ENCODE measurements at regions not wholly inside any gene's neighbourhood (a gene's known extent, or its start where the extent isn't known, plus 50 kb on each side); places are given as distances from the start of the nearest gene placed in this dataset.
"Not testable (repeated sequence)": the region's sequence is repeated elsewhere in the genome, so short reads cannot be mapped to it uniquely, and the experiment has no call there.

DNA sequence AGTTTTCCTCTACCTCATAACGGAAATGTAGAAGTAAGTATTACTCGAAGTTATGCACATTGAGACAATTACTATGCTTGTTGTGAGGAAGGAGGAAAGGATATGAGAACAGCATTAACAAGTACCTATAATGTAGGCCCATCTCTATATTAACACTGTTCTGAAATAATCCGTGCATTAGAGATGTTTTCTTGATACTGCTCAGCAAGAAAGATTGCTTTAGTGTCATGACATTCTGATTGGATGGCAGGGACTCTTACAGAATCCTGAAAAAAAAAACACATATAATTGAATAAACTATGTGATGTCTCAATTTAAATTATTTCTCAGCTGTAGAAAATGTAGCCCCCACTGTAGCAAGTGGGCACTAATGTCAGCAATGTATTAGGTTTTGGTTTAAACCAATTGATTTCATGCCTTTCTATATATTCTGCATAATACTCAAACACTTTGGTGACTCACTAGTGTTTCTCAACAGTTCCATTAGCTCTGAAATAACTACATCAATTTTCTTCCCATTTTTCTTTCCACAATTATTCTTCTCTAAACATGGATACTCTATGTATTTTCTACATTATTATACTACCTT is 598.3 kb upstream of the BCHE start:
- no peak for DNase-seq

- no peak for DNase-seq
Measured at GRCh38 chr3:166433060-166433459, 595.8 kb upstream of the BCHE start.

DNA sequence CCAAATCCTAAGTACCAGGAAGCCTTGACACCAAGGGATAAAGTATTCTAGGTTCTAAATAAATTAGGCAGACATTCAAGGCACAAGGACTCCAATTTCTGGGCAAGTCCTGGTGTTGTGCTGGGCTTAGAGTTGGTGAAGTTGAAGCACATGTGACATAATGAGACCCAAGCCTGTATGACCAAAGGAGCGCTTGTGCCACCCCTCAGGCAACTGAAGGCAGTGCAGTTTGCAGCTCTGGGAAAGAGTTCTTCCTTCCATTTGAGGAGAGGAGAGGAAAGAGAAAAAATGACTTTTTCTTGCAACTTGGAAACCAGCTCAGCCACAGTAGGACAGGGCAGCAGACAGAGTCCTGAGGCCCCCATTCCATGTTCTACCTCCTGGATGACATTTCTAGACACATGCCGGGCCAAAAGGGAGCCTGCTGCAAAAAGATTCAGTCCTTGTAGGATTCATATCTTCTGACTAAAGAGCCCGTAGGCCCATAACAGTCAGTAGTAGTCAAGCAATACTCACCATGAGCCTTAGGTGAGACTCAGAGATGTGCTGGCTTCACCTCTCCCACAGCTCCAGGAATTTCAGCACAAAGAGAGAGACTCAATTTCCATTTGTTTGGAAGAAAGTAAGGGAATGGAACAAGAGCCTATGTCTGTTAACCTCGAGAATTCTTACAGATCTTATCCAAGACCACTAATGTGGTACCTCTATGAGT is 588.8 kb upstream of the BCHE start:
- no peak for DNase-seq

DNA sequence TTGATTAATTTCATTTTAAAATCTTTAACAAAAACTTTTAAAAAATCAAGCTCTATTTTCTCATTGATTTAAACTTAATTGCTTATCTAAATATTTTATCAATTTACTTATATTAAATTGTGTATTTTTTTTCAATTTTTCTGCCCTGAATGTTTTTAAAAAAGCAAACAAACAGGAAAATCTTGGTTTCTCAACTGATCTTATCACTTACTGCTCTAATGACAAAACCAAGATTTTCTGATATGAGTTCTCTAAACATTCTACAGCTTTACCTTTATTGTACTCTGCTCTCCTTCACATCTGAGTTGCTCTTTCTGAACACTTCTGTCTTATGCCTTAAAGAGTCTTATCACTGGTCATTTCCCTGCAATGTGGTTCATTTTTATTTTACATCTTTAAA is 587.8 kb upstream of the BCHE start:
- DNase-seq, result no peak

DNA sequence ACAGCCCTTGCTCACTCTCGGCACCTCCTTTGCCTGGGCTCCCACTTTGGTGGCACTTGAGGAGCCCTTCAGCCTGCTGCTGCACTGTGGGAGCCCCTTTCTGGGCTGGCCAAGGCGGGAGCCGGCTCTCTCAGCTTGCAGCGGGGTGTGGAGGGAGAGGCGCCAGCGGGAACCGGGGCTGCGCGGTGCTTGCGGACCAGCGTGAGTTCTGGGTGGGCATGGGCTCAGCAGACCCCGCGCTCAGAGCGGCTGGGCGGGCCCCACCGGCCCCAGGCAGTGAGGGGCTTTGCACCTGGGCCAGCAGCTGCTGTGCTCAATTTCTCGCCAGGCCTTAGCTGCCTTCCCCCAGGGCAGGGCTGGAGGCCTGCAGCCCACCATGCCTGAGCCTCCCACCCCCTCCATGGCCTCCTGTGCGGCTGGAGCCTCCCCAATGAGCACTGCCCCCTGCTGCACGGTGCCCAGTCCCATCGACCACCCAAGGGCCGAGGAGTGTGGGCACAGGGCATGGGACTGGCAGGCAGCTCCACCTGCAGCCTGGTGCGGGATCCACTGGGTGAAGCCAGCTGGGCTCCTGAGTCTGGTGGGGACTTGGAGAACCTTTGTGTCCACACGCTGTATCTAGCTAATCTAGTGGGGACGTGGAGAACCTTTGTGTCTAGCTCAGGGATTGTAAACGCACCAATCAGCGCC is 586.7 kb upstream of the BCHE start:
- not testable (repeated sequence) for DNase-seq

GRCh38 chr3:166422556-166422955 is 585.3 kb upstream of the BCHE start:
- DNase-seq, result no peak

- no peak for DNase-seq
Measured at GRCh38 chr3:166420071-166420470, 582.8 kb upstream of the BCHE start.

DNA sequence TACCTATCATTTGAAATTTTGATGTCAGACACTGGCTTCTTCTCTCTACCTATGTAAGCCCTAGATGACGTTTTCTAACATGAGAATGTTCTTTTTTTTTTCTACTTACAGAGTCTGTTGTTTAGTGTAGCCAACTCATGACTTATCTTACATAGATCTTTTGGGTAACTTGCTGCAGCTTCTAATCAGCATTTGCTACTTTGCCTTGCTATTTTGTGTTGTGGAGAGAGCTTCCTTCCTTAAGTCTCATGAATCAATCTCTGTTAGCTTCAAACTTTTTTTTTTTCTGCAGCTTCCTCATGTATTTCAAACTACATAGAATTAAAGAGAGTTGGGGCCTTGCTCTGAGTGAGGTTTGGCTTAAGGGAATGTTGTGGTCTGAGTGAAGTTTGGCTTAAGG is 568.7 kb upstream of the BCHE start:
- no peak for DNase-seq

- DNase-seq, result no peak
Measured at GRCh38 chr3:166405465-166405864, 568.2 kb upstream of the BCHE start.

GRCh38 chr3:166390303-166390702 is 553.1 kb upstream of the BCHE start:
- DNase-seq, result no peak

DNA sequence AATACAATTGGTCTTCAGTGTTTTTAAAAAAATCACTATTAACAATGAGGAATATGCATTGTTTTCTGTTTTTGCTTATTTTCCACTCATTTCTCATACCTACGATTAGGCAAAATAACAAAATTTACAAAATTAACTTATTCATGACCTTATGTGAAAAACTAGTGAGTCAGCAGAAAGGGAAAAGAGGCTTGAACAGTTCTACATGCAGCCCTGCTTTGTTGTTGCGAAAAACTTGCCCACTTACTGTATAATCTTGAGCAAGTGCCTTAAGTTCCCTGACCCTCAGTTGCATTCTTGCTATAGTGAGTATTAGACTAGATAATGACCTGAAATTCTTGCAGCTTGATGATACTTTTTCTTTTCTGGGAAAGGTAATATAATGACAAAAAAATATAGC is 551.1 kb upstream of the BCHE start:
- DNase-seq, result no peak

- no peak for DNase-seq
Measured at GRCh38 chr3:166372571-166373106, 535.4 kb upstream of the BCHE start.

GRCh38 chr3:166367947-166368533 is 530.8 kb upstream of the BCHE start:
- DNase-seq, result peak in 1 of 3 donors; percentile 3

- DNase-seq, result no peak
Measured at GRCh38 chr3:166362698-166363097, 525.5 kb upstream of the BCHE start.

DNA sequence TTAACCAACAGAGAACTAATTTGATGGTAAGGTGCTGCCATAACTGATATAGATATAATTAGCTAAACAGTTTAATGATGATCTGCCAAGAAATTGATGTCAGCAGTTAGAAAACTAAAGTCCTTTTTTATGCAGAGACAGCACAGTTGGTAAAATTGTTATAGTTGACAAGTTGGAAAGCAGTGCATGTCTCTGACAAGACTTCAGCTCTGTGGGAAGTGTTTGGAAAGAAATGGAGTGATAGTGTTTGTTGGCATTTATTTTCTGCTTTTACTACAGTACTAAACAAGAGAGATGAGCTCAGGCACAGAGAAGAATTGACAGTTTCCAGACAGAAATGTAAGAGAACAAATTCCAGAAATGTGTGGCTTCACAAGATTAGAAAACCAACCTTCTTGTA is 523.5 kb upstream of the BCHE start:
- no peak for DNase-seq

DNA sequence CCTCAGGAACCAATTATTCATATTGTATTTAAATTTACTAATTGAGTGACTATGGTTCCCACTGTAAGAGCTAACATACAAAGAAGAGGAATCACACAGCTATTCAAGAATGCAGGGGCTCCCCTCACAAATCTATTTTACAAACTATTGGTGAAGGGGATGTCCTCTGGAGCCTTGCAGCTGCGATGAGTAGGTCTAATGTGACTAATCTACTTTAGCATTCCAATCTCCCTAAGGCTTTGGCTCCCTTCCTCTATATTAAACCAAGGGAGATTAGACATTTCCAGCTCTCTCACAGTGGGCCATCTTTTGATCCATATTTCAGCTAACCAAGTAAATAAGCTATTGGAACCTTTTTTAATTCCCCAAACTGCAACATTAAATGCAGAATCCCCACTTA is 514.2 kb upstream of the BCHE start:
- no peak for DNase-seq

DNA sequence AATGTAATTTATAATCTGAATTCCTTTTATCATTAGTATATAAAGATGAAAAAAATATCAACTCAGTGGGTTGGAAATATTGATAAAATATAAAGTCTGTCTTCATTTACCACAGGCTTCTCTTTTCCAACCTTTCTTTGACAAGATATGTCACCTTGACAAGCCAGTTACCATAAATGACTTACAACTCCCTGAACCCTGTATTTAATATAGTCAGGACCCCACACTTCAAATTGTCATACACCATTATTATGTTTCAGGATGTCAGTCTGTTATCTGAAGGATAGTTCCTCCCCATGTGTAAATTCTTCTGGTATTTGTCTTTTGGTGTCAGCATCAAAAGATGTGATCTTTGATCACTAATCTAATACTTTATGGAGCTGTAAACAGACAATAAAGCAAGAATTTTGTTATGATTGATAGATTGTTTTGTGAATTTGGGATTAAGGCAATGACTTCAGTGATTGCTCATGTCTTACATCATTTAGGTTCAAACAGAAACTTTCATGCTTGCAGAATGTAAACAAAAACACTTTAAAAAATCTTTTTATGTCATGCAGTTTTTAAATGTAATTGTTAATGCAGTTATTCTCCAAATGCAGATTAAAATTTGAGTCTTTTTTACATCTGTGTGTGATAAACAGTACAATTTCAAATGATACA is 503.5 kb upstream of the BCHE start:
- DNase-seq, result no peak

- no peak for DNase-seq
Measured at GRCh38 chr3:166324401-166324800, 487.2 kb upstream of the BCHE start.

- no peak for DNase-seq
Measured at GRCh38 chr3:166322391-166322790, 485.2 kb upstream of the BCHE start.

GRCh38 chr3:166307756-166308350 is 470.6 kb upstream of the BCHE start:
- DNase-seq, result no peak

DNA sequence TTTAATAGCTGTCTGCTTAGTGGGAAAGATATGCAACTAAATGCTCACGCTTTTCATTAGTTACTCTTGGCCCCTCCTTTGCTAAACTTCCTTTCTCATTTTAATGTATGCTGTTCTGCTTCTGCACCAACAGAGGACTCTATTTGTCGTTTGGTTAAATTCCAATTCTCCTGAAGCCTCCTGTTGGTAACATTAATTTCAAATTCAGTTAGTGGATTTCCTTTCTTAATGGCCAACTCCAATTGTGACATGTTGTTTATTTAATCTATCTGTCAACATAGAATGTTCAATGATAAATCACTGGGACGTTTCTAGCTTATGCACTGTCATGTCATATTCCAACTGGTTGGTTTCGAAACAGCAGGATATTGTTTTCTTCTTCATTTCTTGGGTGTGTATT is 467.4 kb upstream of the BCHE start:
- no peak for DNase-seq

- DNase-seq, result no peak
Measured at GRCh38 chr3:166303681-166304080, 466.5 kb upstream of the BCHE start.

GRCh38 chr3:166302331-166302730 is 465.1 kb upstream of the BCHE start:
- DNase-seq, result no peak

Measured in suppressor macrophage treated with lipopolysaccharide for 1 hour (primary cell).